AG10803 (cell line): ENCODE measurements at regions not wholly inside any gene's neighbourhood (a gene's known extent, or its start where the extent isn't known, plus 50 kb on each side); places are given as distances from the start of the nearest gene placed in this dataset.

Experiments
- DNase-seq: peaks from one replicate; pipeline ENCODE4 v3.0.0; 2010; ENCODE audit warnings: low read depth
- H3K4me3 ChIP-seq: 2 replicates; pipeline ENCODE4 v1.5.1; 2011; ENCODE audit warnings: mild to moderate bottlenecking, low read length, control low read depth
- CTCF ChIP-seq: conservative IDR thresholded peaks from 2 replicates; pipeline ENCODE4 v1.5.1; 2011; ENCODE audit warnings: mild to moderate bottlenecking, low read length, control low read depth, inconsistent platforms

GRCh38 chr13:79660361-79660760 is 179.4 kb downstream of the NDFIP2 start:
- no peak for TF ChIP-seq CTCF
- DNase-seq: no peak
- no peak overlapping the region for H3K4me3 ChIP-seq

- TF ChIP-seq CTCF: no peak
- peak; percentile 11 for DNase-seq
Observed at GRCh38 chr13:79659121-79659521, 178.2 kb downstream of the NDFIP2 start.

GRCh38 chr13:79658333-79658975 is 177.5 kb downstream of the NDFIP2 start:
- no peak overlapping the region for H3K4me3 ChIP-seq
- DNase-seq: no peak
- no peak for TF ChIP-seq CTCF

More at GRCh38 chr13:79659121-79659521, 178.2 kb downstream of the NDFIP2 start:
- H3K4me3 ChIP-seq: no peak overlapping the region

- H3K4me3 ChIP-seq: no peak overlapping the region
- TF ChIP-seq CTCF: no peak
- DNase-seq: no peak
Observed at GRCh38 chr13:79655509-79655908, 174.6 kb downstream of the NDFIP2 start.

GRCh38 chr13:79654520-79654919 is 173.6 kb downstream of the NDFIP2 start:
- no peak overlapping the region for H3K4me3 ChIP-seq
- TF ChIP-seq CTCF: no peak
- DNase-seq: no peak

- no peak for DNase-seq
- no peak for TF ChIP-seq CTCF
- H3K4me3 ChIP-seq: no peak overlapping the region
Observed at GRCh38 chr13:79650688-79651087, 169.7 kb downstream of the NDFIP2 start.

- no peak for DNase-seq
- no peak for TF ChIP-seq CTCF
- H3K4me3 ChIP-seq: no peak overlapping the region
Observed at GRCh38 chr13:79648191-79648590, 167.2 kb downstream of the NDFIP2 start.
